Activated gamma-delta T cell treated with Interleukin-2 at 50 U/mL for 16 hours (primary cell): ENCODE measurements at regions not wholly inside any gene's neighbourhood (a gene's known extent, or its start where the extent isn't known, plus 50 kb on each side); places are given as distances from the start of the nearest gene placed in this dataset.

Experiments used
- DNase-seq: peaks from one replicate; pipeline ENCODE4 v3.0.0-alpha.2; 2020

DNA sequence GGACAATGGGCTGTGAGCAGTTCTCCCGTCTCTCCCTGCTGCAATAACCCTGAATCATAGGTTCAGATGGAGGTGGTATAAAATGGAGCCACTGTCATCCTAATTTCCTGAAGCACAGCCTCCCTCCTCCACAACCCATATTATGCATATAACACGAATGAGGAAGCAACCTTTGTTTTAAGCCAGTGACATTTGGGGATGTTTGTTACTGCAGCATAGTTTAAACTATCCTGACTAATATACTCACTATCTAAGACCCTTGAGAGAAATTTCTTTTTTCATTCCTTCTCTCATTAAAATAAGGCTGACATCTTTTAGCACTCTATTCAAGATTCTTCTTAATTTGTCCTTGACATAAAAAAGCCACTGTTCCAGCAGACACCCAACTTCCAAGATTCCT lies 413.4 kb downstream of the SOX9 start:
- DNase-seq, result no peak

DNA sequence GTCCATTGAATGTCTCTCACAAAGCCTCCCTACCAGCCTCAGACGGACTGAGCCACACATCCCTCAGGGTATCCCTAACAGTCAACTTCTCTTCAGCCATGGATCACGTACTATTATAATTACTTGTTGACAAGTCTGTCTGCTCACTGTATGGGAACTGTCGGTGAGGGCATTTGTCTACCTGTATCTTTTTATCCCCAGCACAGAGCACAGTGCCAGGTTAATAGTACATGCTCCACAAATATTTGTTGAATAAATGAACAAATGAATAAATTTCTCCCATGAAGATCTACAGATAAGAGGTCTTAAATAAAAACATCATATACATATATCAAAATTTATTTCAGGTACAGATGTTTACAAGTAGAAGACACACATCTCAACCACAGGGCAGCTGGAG lies 414.0 kb downstream of the SOX9 start:
- DNase-seq, result no peak

DNA sequence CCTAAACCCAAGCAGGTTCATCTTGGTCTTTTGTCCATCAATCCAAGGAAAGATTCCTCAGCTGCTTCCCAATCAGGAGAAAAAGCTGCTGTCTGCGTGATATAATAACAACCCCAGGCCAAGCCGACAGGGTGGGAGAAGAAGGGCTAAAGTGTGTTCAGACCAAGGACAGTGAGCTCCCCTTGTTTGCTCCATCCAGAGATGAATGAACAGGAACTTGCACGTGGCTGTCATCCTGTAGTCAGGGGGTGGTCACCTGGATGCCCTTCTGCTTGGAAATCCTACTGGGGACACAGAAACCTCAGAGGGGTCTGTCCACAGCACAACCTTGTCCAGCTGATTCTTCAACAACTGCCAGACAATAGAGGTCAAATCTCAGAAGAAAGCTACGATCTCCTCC lies 414.5 kb downstream of the SOX9 start:
- DNase-seq, result no peak

DNA sequence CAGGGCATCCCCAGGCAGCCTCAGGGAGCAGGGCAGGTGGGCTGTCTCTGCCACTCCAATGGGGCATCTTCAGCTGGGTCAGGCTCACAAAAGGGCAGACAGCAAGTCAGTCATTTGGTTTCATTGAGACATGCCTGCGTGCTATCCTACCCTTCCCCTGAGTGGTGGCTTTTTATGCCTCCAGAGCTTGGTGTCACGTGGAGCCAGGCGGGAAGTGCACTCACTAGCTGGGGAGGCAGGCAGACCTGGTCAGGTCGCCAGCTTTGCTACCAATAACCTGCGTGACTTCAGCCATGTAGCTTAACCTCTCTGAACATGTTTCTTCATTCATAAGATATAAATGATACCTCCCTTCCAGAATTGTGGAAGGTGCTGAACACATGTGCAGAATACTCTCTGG lies 415.0 kb downstream of the SOX9 start:
- no peak for DNase-seq

DNA sequence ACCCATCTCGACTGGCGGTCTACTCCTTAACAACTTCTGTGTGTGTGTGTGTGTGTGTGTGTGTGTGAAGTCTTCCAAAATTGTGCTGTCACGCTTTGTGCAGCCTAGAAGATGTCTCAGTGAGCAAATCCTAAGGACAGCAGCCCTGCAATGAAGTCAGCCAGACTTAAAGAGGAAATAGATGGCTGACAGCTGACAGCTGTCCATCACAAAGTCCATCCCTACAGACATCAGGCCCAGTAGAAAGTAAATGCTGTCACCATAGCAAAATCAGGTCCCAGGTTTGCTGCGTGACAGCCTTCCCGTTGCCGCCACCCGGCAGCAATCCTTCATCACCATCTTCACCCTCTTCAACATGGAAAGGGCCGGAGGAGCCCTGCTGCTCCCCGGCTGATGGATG lies 416.0 kb downstream of the SOX9 start:
- no peak for DNase-seq

- no peak for DNase-seq
These were observed 417.6 kb downstream of the SOX9 start for GRCh38 chr17:72538443-72538842.

GRCh38 chr17:72538901-72539352 lies 418.1 kb downstream of the SOX9 start:
- no peak for DNase-seq

GRCh38 chr17:72539981-72540897 lies 419.4 kb downstream of the SOX9 start:
- DNase-seq, result peak; percentile 30

- no peak for DNase-seq
These were observed 421.5 kb downstream of the SOX9 start for GRCh38 chr17:72542317-72542716.

DNA sequence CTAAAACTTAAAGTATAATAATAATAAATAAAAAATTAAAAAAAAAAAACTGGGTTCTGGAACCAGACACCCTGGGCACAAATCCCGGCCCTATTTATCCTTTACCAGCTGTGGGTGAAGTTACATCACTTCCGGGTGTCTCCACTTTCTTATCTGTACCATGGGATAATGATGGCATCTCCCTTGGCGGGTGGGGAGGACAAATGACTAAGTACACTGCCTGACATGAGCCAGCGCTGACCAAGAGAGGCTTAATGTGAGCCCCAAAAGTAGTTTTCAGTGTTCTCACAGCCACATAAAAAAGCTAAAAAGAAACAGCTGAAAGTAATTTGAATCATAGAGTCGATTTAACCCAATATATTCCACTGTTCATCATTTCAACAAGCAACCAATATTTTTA lies 424.9 kb downstream of the SOX9 start:
- DNase-seq, result no peak

- DNase-seq, result no peak
These were observed 432.4 kb downstream of the SOX9 start for GRCh38 chr17:72553051-72553755.

GRCh38 chr17:72554508-72554907 lies 433.7 kb downstream of the SOX9 start:
- no peak for DNase-seq

GRCh38 chr17:72555052-72555451 lies 434.2 kb downstream of the SOX9 start:
- no peak for DNase-seq

- DNase-seq, result peak; percentile 44
These were observed 436.4 kb downstream of the SOX9 start for GRCh38 chr17:72556944-72557826.

GRCh38 chr17:72558971-72559476 lies 438.2 kb downstream of the SOX9 start:
- no peak for DNase-seq

GRCh38 chr17:72560303-72561247 lies 439.8 kb downstream of the SOX9 start:
- peak; percentile 27 for DNase-seq

- no peak for DNase-seq
These were observed 440.4 kb downstream of the SOX9 start for GRCh38 chr17:72561266-72561665.

GRCh38 chr17:72561680-72562079 lies 440.9 kb downstream of the SOX9 start:
- DNase-seq, result no peak

DNA sequence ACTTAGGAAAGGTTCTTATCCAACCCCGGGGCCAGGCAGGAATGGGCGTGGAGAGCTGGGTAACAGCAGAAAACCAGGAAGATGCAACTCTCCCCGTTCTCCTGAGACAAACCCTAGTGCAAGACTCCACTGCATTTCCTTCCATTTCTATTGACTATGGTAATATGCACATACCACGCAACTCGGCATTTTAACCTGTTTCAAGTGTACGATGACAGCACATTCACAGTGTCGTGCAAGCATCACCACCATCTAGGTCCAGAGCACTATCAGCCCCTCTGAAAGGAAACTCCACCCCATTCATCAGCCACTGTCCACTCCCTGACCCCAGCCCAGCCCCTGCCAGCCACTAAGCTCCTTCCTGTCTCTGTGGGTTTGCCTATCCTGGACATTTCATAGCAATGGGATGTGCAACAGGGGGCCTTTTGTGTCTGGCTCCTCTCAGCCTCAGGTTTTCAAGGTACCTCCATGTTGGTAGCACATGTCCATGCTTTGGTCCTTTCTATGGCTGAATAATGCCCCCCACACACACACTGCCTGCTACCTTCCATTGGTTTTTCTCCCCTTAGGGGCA lies 441.9 kb downstream of the SOX9 start:
- DNase-seq, result no peak

DNA sequence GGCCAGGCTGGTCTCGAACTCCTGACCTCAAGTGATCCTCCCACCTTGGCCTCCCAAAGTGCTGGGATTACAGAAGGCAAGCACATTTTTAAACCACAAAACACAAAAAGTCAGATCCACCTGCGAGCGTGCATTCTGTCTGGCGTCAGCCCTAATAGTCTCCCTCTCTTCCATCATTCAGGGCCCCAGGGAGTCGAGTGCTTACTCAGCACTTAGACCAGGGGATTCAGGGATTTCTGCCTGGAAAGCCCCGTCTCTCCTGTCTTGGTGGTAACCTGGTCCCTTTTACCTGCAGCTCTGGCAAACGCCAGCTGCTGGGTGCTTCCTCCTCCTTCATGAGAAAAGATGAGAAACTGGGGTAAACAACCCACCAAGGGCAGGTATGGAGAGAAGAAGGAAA lies 443.1 kb downstream of the SOX9 start:
- DNase-seq, result no peak

DNA sequence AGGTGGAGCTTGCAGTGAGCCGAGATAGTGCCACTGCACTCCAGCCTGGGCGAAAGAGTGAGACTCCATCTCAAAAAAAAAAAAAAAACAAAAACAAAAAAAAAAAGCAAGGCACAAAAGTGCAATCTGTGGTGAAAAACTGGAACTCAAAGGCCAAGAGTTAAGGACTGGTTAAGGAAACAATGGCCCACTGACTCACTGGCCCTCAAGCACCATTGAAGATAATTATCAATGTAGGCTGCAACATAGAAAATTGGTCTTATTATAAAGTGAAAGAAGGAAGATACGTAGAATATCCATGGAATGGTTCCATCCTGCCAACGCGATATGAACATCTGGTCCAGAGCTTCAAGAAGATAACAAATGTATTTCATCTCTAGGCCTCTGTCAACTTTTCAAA lies 444.2 kb downstream of the SOX9 start:
- no peak for DNase-seq
